Liver (tissue), 8 donors: ENCODE measurements at regions not wholly inside any gene's neighbourhood (a gene's known extent, or its start where the extent isn't known, plus 50 kb on each side); places are given as distances from the start of the nearest gene placed in this dataset.

Experiments used
- DNase-seq: peaks from one replicate; pipeline ENCODE4 v3.0.0-alpha.2; 2017; ENCODE audit warnings: low spot score
- H3K27ac ChIP-seq, 2 donors: one replicate each; pipeline ENCODE4 v1.7.0; 2013; ENCODE audit warnings: inconsistent platforms in 2 of 2, low read length in 2 of 2, control low read depth in 1 of 2, low read depth in 1 of 2, mild to moderate bottlenecking in 1 of 2
- H3K27me3 ChIP-seq, 4 donors: one replicate each; pipeline versions ENCODE4 v1.6.1 to v1.7.0; 2013; ENCODE audit warnings: low read length in 3 of 4, inconsistent platforms in 1 of 4, mild to moderate bottlenecking in 1 of 4, moderate library complexity in 1 of 4; ENCODE audit not compliant: control insufficient read depth in 4 of 4, insufficient read depth in 4 of 4
- H3K36me3 ChIP-seq, 4 donors: one replicate each; pipeline versions ENCODE4 v1.6.1 to v1.7.0; 2013; ENCODE audit warnings: low read length in 3 of 4, mild to moderate bottlenecking in 3 of 4, low read depth in 1 of 4, moderate library complexity in 1 of 4; ENCODE audit not compliant: control insufficient read depth in 4 of 4, insufficient read depth in 3 of 4
- H3K4me1 ChIP-seq, 4 donors: one replicate each; pipeline versions ENCODE4 v1.6.1 to v1.7.0; 2013; ENCODE audit warnings: low read length in 3 of 4, mild to moderate bottlenecking in 3 of 4, moderate library complexity in 1 of 4; ENCODE audit not compliant: control insufficient read depth in 4 of 4, insufficient read depth in 4 of 4
- H3K4me3 ChIP-seq, 3 donors: one replicate each; pipeline versions ENCODE4 v1.6.1 to v1.7.0; 2013; ENCODE audit warnings: low read length in 3 of 3, control low read depth in 1 of 3, low read depth in 1 of 3, mild to moderate bottlenecking in 1 of 3
- H3K9ac ChIP-seq, 2 donors: one replicate each; pipeline ENCODE4 v1.7.0; 2013; ENCODE audit warnings: low read length in 2 of 2, mild to moderate bottlenecking in 2 of 2, moderate library complexity in 2 of 2, control low read depth in 1 of 2, low read depth in 1 of 2
- H3K9me3 ChIP-seq, 4 donors: one replicate each; pipeline versions ENCODE4 v1.6.1 to v1.7.0; 2013; ENCODE audit warnings: low read length in 3 of 4; ENCODE audit not compliant: control insufficient read depth in 4 of 4
- FOXA1 ChIP-seq: IDR thresholded peaks from 2 replicates; pipeline ENCODE4 v1.6.1; 2016; ENCODE audit warnings: antibody characterized with exemption
- FOXA2 ChIP-seq: IDR thresholded peaks from 2 replicates; pipeline ENCODE4 v1.6.1; 2016; ENCODE audit warnings: antibody characterized with exemption
- GABPA ChIP-seq, 2 donors: IDR thresholded peaks in 1 of 2; conservative IDR thresholded peaks in 1 of 2; 2 replicates each; pipeline ENCODE4 v1.6.1; 2016; ENCODE audit warnings: antibody characterized with exemption in 2 of 2, mild to moderate bottlenecking in 1 of 2, moderate library complexity in 1 of 2
- HNF4A ChIP-seq, 2 donors: conservative IDR thresholded peaks; 2 replicates each; pipeline ENCODE4 v1.6.1; 2016; ENCODE audit warnings: antibody characterized with exemption in 2 of 2, mild to moderate bottlenecking in 2 of 2
- HNF4G ChIP-seq: IDR thresholded peaks from 2 replicates; pipeline ENCODE4 v1.6.1; 2016; ENCODE audit warnings: antibody characterized with exemption
- JUND ChIP-seq, 2 donors: IDR thresholded peaks; 2 replicates each; pipeline ENCODE4 v1.6.1; 2016; ENCODE audit warnings: antibody characterized with exemption in 2 of 2
- NR2F2 ChIP-seq: IDR thresholded peaks from 2 replicates; pipeline ENCODE4 v1.6.1; 2016; ENCODE audit warnings: antibody characterized with exemption
- RAD21 ChIP-seq, 2 donors: IDR thresholded peaks; 2 replicates each; pipeline ENCODE4 v1.6.1; 2016; ENCODE audit warnings: antibody characterized with exemption in 2 of 2, mild to moderate bottlenecking in 2 of 2
- RXRA ChIP-seq, 2 donors: IDR thresholded peaks; 2 replicates each; pipeline ENCODE4 v1.6.1; 2017 to 2018; ENCODE audit warnings: antibody characterized with exemption in 2 of 2, mild to moderate bottlenecking in 1 of 2
- SP1 ChIP-seq: IDR thresholded peaks from 2 replicates; pipeline ENCODE4 v1.6.1; 2018; ENCODE audit warnings: antibody characterized with exemption, mild to moderate bottlenecking
- TAF1 ChIP-seq: conservative IDR thresholded peaks from 2 replicates; pipeline ENCODE4 v1.6.1; 2016; ENCODE audit warnings: antibody characterized with exemption, mild to moderate bottlenecking
- YY1 ChIP-seq: IDR thresholded peaks from 2 replicates; pipeline ENCODE4 v1.6.1; 2016; ENCODE audit warnings: antibody characterized with exemption, mild to moderate bottlenecking
- WGBS: extraction: QIAGEN DNeasy Blood & Tissue Kit; methylation state at CpG from one replicate; pipeline ENCODE4 v1.1.7; 2013; 5-methylcytosine and 5-hydroxymethylcytosine counted together
- TF ChIP-seq, protein P1 (sequence below): IDR thresholded peaks from 2 replicates; pipeline ENCODE4 v1.6.1; 2016; ENCODE audit warnings: antibody characterized with exemption
- TF ChIP-seq, protein P2 (sequence below): IDR thresholded peaks from 2 replicates; pipeline ENCODE4 v1.6.1; 2016; ENCODE audit warnings: antibody characterized with exemption
- TF ChIP-seq, protein P3 (sequence below): fragments of 150-350 bp; IDR thresholded peaks from 2 replicates; pipeline ENCODE4 v1.5.1; 2017; ENCODE audit warnings: improper control_type of control experiment, low read depth, low read length; ENCODE audit not compliant: missing input control
- TF ChIP-seq, protein P4 (sequence below): IDR thresholded peaks from 2 replicates; pipeline ENCODE4 v1.6.1; 2016; ENCODE audit warnings: antibody characterized with exemption
- TF ChIP-seq, protein P5 (sequence below): IDR thresholded peaks from 2 replicates; pipeline ENCODE4 v1.6.1; 2016; ENCODE audit warnings: antibody characterized with exemption, mild to moderate bottlenecking
- donor health status: healthy.
- donor health status: healthy.
- donor health status: healthy.
- donor health status: healthy.
- donor health status: healthy.

DNA sequence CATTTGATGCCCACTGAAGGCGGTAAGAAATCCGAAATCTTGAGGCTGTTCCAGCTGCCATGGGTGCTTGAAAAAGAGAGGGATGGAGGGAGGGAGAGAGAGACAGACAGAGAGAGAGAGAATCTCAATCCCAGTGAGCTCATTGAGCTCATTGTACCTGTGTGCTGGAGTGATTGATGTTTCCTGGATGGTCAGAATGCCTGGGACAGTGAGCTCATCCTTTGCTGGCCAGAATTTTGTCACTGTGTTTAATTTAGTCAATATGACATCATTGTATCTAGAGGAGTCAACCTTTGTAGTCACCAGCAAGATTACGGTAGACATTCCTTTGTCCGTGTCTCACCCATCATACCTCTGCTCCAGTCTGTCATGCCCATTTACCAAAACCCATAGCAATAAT is 625.4 kb upstream of the POM121L12 start:
- H3K4me3 ChIP-seq: no peak overlapping the region
- H3K27ac ChIP-seq: no peak overlapping the region
- TF ChIP-seq, protein P1, sequence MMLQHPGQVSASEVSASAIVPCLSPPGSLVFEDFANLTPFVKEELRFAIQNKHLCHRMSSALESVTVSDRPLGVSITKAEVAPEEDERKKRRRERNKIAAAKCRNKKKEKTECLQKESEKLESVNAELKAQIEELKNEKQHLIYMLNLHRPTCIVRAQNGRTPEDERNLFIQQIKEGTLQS: no peak
- TF ChIP-seq, protein P2, sequence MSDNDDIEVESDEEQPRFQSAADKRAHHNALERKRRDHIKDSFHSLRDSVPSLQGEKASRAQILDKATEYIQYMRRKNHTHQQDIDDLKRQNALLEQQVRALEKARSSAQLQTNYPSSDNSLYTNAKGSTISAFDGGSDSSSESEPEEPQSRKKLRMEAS: no peak
- TF ChIP-seq HNF4A (conservative IDR thresholded peaks at IDR 0.05): no peak
- no peak for TF ChIP-seq HNF4G
- TF ChIP-seq TAF1: no peak
- no peak for TF ChIP-seq RXRA (IDR thresholded peaks at IDR 0.05)
- no peak for TF ChIP-seq JUND (IDR thresholded peaks at IDR 0.05)
- TF ChIP-seq FOXA2: no peak
- TF ChIP-seq YY1: no peak
- no peak for TF ChIP-seq GABPA (IDR thresholded peaks at IDR 0.05 in 1 of 2, conservative IDR thresholded peaks at IDR 0.05 in 1 of 2)
- TF ChIP-seq, protein P3, sequence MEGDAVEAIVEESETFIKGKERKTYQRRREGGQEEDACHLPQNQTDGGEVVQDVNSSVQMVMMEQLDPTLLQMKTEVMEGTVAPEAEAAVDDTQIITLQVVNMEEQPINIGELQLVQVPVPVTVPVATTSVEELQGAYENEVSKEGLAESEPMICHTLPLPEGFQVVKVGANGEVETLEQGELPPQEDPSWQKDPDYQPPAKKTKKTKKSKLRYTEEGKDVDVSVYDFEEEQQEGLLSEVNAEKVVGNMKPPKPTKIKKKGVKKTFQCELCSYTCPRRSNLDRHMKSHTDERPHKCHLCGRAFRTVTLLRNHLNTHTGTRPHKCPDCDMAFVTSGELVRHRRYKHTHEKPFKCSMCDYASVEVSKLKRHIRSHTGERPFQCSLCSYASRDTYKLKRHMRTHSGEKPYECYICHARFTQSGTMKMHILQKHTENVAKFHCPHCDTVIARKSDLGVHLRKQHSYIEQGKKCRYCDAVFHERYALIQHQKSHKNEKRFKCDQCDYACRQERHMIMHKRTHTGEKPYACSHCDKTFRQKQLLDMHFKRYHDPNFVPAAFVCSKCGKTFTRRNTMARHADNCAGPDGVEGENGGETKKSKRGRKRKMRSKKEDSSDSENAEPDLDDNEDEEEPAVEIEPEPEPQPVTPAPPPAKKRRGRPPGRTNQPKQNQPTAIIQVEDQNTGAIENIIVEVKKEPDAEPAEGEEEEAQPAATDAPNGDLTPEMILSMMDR: no peak
- no peak for TF ChIP-seq SP1
- TF ChIP-seq, protein P4, sequence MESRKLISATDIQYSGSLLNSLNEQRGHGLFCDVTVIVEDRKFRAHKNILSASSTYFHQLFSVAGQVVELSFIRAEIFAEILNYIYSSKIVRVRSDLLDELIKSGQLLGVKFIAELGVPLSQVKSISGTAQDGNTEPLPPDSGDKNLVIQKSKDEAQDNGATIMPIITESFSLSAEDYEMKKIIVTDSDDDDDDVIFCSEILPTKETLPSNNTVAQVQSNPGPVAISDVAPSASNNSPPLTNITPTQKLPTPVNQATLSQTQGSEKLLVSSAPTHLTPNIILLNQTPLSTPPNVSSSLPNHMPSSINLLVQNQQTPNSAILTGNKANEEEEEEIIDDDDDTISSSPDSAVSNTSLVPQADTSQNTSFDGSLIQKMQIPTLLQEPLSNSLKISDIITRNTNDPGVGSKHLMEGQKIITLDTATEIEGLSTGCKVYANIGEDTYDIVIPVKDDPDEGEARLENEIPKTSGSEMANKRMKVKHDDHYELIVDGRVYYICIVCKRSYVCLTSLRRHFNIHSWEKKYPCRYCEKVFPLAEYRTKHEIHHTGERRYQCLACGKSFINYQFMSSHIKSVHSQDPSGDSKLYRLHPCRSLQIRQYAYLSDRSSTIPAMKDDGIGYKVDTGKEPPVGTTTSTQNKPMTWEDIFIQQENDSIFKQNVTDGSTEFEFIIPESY: no peak
- TF ChIP-seq FOXA1: no peak
- TF ChIP-seq RAD21 (IDR thresholded peaks at IDR 0.05): no peak
- TF ChIP-seq, protein P5, sequence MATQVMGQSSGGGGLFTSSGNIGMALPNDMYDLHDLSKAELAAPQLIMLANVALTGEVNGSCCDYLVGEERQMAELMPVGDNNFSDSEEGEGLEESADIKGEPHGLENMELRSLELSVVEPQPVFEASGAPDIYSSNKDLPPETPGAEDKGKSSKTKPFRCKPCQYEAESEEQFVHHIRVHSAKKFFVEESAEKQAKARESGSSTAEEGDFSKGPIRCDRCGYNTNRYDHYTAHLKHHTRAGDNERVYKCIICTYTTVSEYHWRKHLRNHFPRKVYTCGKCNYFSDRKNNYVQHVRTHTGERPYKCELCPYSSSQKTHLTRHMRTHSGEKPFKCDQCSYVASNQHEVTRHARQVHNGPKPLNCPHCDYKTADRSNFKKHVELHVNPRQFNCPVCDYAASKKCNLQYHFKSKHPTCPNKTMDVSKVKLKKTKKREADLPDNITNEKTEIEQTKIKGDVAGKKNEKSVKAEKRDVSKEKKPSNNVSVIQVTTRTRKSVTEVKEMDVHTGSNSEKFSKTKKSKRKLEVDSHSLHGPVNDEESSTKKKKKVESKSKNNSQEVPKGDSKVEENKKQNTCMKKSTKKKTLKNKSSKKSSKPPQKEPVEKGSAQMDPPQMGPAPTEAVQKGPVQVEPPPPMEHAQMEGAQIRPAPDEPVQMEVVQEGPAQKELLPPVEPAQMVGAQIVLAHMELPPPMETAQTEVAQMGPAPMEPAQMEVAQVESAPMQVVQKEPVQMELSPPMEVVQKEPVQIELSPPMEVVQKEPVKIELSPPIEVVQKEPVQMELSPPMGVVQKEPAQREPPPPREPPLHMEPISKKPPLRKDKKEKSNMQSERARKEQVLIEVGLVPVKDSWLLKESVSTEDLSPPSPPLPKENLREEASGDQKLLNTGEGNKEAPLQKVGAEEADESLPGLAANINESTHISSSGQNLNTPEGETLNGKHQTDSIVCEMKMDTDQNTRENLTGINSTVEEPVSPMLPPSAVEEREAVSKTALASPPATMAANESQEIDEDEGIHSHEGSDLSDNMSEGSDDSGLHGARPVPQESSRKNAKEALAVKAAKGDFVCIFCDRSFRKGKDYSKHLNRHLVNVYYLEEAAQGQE: no peak
- H3K9me3 ChIP-seq: peaks cover 0 to 3% (median 0%) of the 10 kb centered on the region in 4 donors
- DNase-seq: no peak
- no peaks in the 10 kb centered on the region for H3K36me3 ChIP-seq
- WGBS: 83% methylated on average over 4 of the region's 4 CpGs
- H3K4me1 ChIP-seq: no peaks in the 10 kb centered on the region
- no peaks in the 10 kb centered on the region for H3K27me3 ChIP-seq
- H3K9ac ChIP-seq: no peak overlapping the region

DNA sequence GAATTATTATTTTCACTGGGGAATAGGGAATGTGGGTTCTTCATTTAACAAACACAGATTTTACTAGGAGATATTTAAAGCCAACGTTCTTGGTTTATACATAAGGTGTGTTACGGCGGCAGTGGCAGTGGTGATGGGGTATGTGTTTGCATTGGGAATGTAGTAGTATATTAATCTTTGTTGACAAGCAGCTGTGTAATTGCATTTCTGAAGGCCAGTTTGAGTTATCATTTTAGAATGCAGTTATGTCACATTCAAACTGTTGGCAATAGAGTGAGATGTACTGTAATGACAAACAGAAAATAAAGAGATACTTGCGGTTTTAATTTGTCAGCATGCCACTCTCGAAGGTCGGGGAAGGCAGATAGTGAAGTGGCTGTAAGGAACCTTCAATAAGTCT is 628.6 kb upstream of the POM121L12 start:
- no peak overlapping the region for H3K9ac ChIP-seq
- no peaks in the 10 kb centered on the region for H3K27me3 ChIP-seq
- H3K4me3 ChIP-seq: no peak overlapping the region
- 79% methylated on average over 6 of the region's 6 CpGs for WGBS
- no peak overlapping the region for H3K27ac ChIP-seq
- H3K4me1 ChIP-seq: no peaks in the 10 kb centered on the region
- TF ChIP-seq NR2F2: no peak
- TF ChIP-seq YY1: no peak
- no peak for TF ChIP-seq JUND (IDR thresholded peaks at IDR 0.05)
- no peak for TF ChIP-seq HNF4A (conservative IDR thresholded peaks at IDR 0.05)
- TF ChIP-seq RAD21 (IDR thresholded peaks at IDR 0.05): no peak
- DNase-seq: no peak
- H3K36me3 ChIP-seq: no peaks in the 10 kb centered on the region
- H3K9me3 ChIP-seq: peaks cover 0 to 3% (median 0%) of the 10 kb centered on the region in 4 donors
